Tibial nerve (tissue), 4 donors: ENCODE measurements at regions not wholly inside any gene's neighbourhood (a gene's known extent, or its start where the extent isn't known, plus 50 kb on each side); places are given as distances from the start of the nearest gene placed in this dataset.

Experiments used
- DNase-seq, 2 donors: peaks; one replicate each; pipeline ENCODE4 v3.0.0-alpha.2; 2019; ENCODE audit warnings: low spot score in 2 of 2
- H3K27ac ChIP-seq, 4 donors: fragments of 200-600 bp; sonication (generic) in 3 of 4; one replicate each; pipeline ENCODE4 v1.5.1; 2017 to 2019; ENCODE audit warnings: mild to moderate bottlenecking in 1 of 4
- H3K27me3 ChIP-seq, 2 donors: fragments of 200-600 bp; sonication (generic) in 1 of 2; one replicate each; pipeline versions ENCODE4 v1.5.1 to v1.6.0; 2017 to 2019
- H3K36me3 ChIP-seq, 3 donors: fragments of 200-600 bp; sonication (generic); one replicate each; pipeline ENCODE4 v1.5.1; 2018 to 2019
- H3K4me1 ChIP-seq, 4 donors: fragments of 200-600 bp; sonication (generic) in 3 of 4; one replicate each; pipeline ENCODE4 v1.5.1; 2017 to 2019
- H3K4me3 ChIP-seq, 4 donors: fragments of 200-600 bp; sonication (generic) in 3 of 4; one replicate each; pipeline ENCODE4 v1.5.1; 2017 to 2019; ENCODE audit warnings: mild to moderate bottlenecking in 1 of 4, moderate library complexity in 1 of 4
- H3K9me3 ChIP-seq, 4 donors: fragments of 200-600 bp; sonication (generic) in 3 of 4; one replicate each; pipeline ENCODE4 v1.5.1; 2017 to 2019
- CTCF ChIP-seq, 5 experiments: fragments of 200-600 bp in 3 of 5; fragments of 450-650 bp in 2 of 5; sonication (generic) in 3 of 5; IDR thresholded peaks; one replicate each; pipeline ENCODE4 v1.5.1; 2016 to 2019; ENCODE audit warnings: antibody characterized with exemption in 5 of 5, mild to moderate bottlenecking in 3 of 5, moderate library complexity in 2 of 5
- EP300 ChIP-seq, 2 donors: sonication (generic); formaldehyde crosslinking; IDR thresholded peaks; one replicate each; pipeline ENCODE4 v1.6.1; 2017; ENCODE audit warnings: antibody characterized with exemption in 2 of 2, mild to moderate bottlenecking in 1 of 2
- POLR2A ChIP-seq, 2 donors: fragments of 450-650 bp; IDR thresholded peaks; one replicate each; pipeline ENCODE4 v1.6.1; 2017; ENCODE audit warnings: antibody characterized with exemption in 2 of 2, mild to moderate bottlenecking in 2 of 2, moderate library complexity in 2 of 2
- WGBS, 2 donors: methylation state at CpG; one replicate each; pipeline ENCODE4 v1.1.5; 2018; 5-methylcytosine and 5-hydroxymethylcytosine counted together

DNA sequence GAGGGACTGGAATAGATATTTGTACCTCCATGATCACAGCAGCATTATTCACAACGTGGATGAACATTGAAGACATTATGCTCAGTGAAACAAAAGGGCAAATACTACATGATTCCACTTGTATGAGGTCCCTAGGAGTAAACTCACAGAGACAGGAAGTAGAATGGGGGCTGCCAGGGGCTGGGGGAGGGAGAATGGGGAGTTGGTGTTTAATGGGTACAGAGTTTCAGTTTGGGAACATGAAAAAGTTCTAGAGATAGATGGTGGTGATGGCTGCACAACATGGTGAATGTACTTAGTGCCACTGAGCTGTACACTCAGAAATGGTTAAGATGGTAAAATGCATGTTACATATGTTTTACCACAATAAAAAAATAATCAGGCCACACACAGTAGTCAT is 164.3 kb upstream of the RREB1 start:
- WGBS, 2 donors = 8 to 25% methylated on average over 1 of the region's 1 CpG
- no peak for DNase-seq
- TF ChIP-seq CTCF (IDR thresholded peaks at IDR 0.05) (no peak), POLR2A (IDR thresholded peaks at IDR 0.05) (no peak), EP300 (IDR thresholded peaks at IDR 0.05) (no peak)

DNA sequence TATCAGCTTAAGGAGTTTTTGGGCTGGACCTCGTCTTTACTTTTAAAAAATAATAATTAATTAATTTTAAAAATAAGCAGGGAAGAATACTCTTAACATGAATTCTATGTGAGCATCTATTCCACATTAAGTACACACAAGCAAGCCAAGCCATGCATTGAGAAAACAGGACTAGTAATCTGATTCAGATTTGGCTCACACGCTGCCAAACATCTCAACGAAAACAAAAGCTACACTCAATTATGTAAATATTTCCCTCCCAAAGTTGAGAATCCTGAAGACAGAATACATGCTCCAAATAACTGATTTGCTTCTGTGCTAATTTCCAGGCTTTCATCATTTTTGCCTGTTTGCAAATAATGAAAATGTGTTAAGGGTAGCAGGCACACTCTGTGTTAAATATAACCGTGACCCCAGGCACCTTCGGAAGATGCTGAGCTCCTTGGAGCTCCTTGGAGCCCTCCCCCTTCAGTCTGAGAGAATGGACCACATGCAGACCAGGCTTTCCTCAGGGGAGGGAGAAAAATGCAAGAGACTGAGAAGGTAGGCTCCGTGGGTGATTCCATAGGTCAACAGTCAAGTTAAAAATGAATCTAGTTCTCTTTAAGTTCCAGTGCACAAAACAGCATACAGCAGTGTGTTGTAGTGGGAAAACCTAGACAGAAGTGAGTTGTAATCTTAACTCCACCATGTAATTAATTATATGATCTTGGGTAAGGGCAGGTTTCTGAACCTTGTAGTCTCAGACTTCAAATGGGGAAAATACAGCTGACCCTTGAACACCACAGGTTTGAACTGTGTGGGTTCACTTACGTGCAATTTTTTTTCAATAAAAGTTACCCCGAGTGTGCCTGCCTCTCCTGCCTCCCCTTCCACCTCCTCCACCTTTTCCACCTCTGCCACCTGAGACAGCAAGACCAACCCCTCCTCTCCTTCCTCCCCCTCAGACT is 161.3 kb upstream of the RREB1 start:
- no peaks in the 10 kb centered on the region for H3K9me3 ChIP-seq
- H3K36me3 ChIP-seq = no peaks in the 10 kb centered on the region
- DNase-seq = no peak
- no peaks in the 10 kb centered on the region for H3K27me3 ChIP-seq
- TF ChIP-seq CTCF (IDR thresholded peaks at IDR 0.05) (no peak), EP300 (IDR thresholded peaks at IDR 0.05) (no peak), POLR2A (IDR thresholded peaks at IDR 0.05) (no peak)
- H3K4me1 ChIP-seq = peaks cover 0 to 6% (median 0%) of the 10 kb centered on the region in 4 donors
- no peak overlapping the region for H3K27ac ChIP-seq
- 45 to 50% methylated on average over 8 of the region's 8 CpGs for WGBS, 2 donors
- no peak overlapping the region for H3K4me3 ChIP-seq

More for the DNA sequence above, 164.3 kb upstream of the RREB1 start:
- H3K27me3 ChIP-seq = no peaks in the 10 kb centered on the region
- no peak overlapping the region for H3K4me3 ChIP-seq
- no peak overlapping the region for H3K27ac ChIP-seq
- no peaks in the 10 kb centered on the region for H3K9me3 ChIP-seq
- peaks cover 0 to 6% (median 0%) of the 10 kb centered on the region in 4 donors for H3K4me1 ChIP-seq
- H3K36me3 ChIP-seq = no peaks in the 10 kb centered on the region

- DNase-seq = no peak
- WGBS, 2 donors = 69 to 76% methylated on average over 3 of the region's 3 CpGs
Observed at GRCh38 chr6:6950373-6951145, 157.2 kb upstream of the RREB1 start.

GRCh38 chr6:6951355-6951754 is 156.4 kb upstream of the RREB1 start:
- H3K9me3 ChIP-seq = peaks cover 0 to 8% (median 0%) of the 10 kb centered on the region in 4 donors
- H3K27ac ChIP-seq = no peak overlapping the region
- no peaks in the 10 kb centered on the region for H3K27me3 ChIP-seq
- no peak for DNase-seq
- TF ChIP-seq POLR2A (IDR thresholded peaks at IDR 0.05) (no peak), EP300 (IDR thresholded peaks at IDR 0.05) (no peak), CTCF (IDR thresholded peaks at IDR 0.05) (no peak)
- 90 to 94% methylated on average over 3 of the region's 3 CpGs for WGBS, 2 donors
- no peak overlapping the region for H3K4me3 ChIP-seq
- H3K36me3 ChIP-seq = no peaks in the 10 kb centered on the region
- H3K4me1 ChIP-seq = no peaks in the 10 kb centered on the region

More at GRCh38 chr6:6950373-6951145, 157.2 kb upstream of the RREB1 start:
- Histone ChIP-seq H3K36me3 (no peaks in the 10 kb centered on the region), H3K27ac (no peak overlapping the region), H3K9me3 (peaks cover 0 to 8% (median 0%) of the 10 kb centered on the region in 4 donors), H3K4me3 (no peak overlapping the region), H3K4me1 (no peaks in the 10 kb centered on the region), H3K27me3 (no peaks in the 10 kb centered on the region)
- TF ChIP-seq POLR2A (IDR thresholded peaks at IDR 0.05) (no peak), EP300 (IDR thresholded peaks at IDR 0.05) (no peak), CTCF (IDR thresholded peaks at IDR 0.05) (no peak)
